ENCODE measurements at regions not wholly inside any gene's neighbourhood (a gene's known extent, or its start where the extent isn't known, plus 50 kb on each side); places are given as distances from the start of the nearest gene placed in this dataset.

DNA sequence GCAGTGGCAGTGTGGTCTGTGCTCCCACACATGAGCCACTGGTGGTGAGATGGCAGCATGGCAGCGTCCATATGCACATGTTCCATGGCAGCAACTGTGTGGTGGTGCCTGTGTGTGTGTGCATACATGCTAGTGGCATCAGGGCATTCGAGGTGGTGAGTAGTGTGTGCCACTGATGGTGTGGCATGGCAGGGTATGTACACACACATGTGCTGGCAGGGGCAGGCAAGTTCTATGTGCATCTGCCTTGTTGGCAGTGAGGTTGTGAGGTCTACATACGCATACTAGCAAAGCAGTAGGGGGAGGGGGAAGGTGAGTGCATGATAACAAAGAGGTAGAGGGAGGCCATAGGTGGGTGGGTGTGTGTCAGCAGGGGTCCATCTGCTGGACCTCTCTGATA, 378.7 kb downstream of the C3orf38 start:
- dilution Hi-C loops (cut with HindIII; ENCODE audit: low sequenced_read_pairs, unreplicated experiment), result no loop called here
- CTCF ChIA-PET, result interaction anchor here (1.1 kb wide), 1 partner anchor 15 kb away, joined by 3 read pairs; no protein-coding TSS in a partner anchor
- in situ Hi-C loops (cut with MboI; ENCODE audit: low sequenced_read_pairs), result no loop called here

More for the DNA sequence above, 378.7 kb downstream of the C3orf38 start:
- Histone ChIP-seq H2AK9ac (replicated peaks; ENCODE audit: low read depth, low read length, poor library complexity) (no peak overlapping the region), H3K4me1 (ENCODE audit: control insufficient read depth, insufficient read depth, low read length) (no peaks in the 10 kb centered on the region), H3K4me3 (ENCODE audit: insufficient read depth, low read depth, low read length) (no peak overlapping the region), H3K27me3 (ENCODE audit: control insufficient read depth, insufficient read depth, low read length) (no peaks in the 10 kb centered on the region), H2BK120ac (ENCODE audit: low read depth, low read length) (no peak overlapping the region), H3K36me3 (ENCODE audit: control insufficient read depth, insufficient read depth, low read length) (no peaks in the 10 kb centered on the region), H3K9me1 (ENCODE audit: insufficient read depth, low read length) (no peaks in the 10 kb centered on the region), H4K5ac (ENCODE audit: low read depth, low read length) (no peak overlapping the region), H3K9me3 (ENCODE audit: control insufficient read depth, insufficient read depth, low read length) (peaks cover 8% of the 10 kb centered on the region), H3K56ac (ENCODE audit: extremely low read depth, insufficient read depth, low read length) (no peak overlapping the region), H4K20me1 (ENCODE audit: insufficient read depth, low read length) (no peaks in the 10 kb centered on the region), H3K79me1 (ENCODE audit: low read depth in 1 of 2, low read length in 2 of 2) (no peaks in the 10 kb centered on the region), H3K23ac (ENCODE audit: low read depth, low read length) (no peak overlapping the region), H2BK20ac (ENCODE audit: low read depth, low read length) (no peak overlapping the region), H4K91ac (ENCODE audit: insufficient read depth, low read depth, low read length) (no peak overlapping the region), H4K8ac (ENCODE audit: low read depth in 2 of 2, low read length in 2 of 2) (no peak overlapping the region), H2AFZ (replicated peaks; ENCODE audit: low read length, poor library complexity) (peak overlapping the region; percentile 51), H2BK5ac (ENCODE audit: low read depth, low read length, poor library complexity, severe bottlenecking) (no peak overlapping the region), H3K9ac (ENCODE audit: low read depth, low read length) (no peak overlapping the region), H3K4ac (ENCODE audit: low read depth, low read length) (no peak overlapping the region), H3K4me2 (ENCODE audit: low read depth, low read length) (no peak overlapping the region), H3K27ac (ENCODE audit: insufficient read depth, low read length) (no peak overlapping the region), H3K18ac (ENCODE audit: low read depth, low read length) (no peak overlapping the region), H2AK5ac (ENCODE audit: low read depth, low read length) (no peak overlapping the region), H2BK15ac (ENCODE audit: low read depth, low read length) (no peak overlapping the region), H3K14ac (replicated peaks; ENCODE audit: low read depth, low read length) (no peak overlapping the region)
- ATAC-seq (ENCODE audit: low read depth) (no peak), DNase-seq (no peak)
- POLR2A ChIA-PET (ENCODE audit: unreplicated experiment), result no interaction called here
- no TSS peak for BruUV-seq (replicated peaks)
- intact Hi-C loops (cut with micrococcal nuclease), result no loop called here
- WGBS, 2 experiments (ENCODE audit: extremely low coverage in 2 of 2, insufficient read length in 1 of 2), result 13% methylated on average over 3 of the region's 3 CpGs; no CpG with 5 or more reads in 1 of the 2 experiments
- TF ChIP-seq NFE2L2 (IDR thresholded peaks at IDR 0.05; ENCODE audit: low read depth, low read length) (no peak), MXI1 (IDR thresholded peaks at IDR 0.05; ENCODE audit: borderline replicate concordance, low read depth, low read length) (no peak), MAZ (IDR thresholded peaks at IDR 0.05; ENCODE audit: borderline replicate concordance, low read depth, low read length) (no peak), RCOR1 (IDR thresholded peaks at IDR 0.05; ENCODE audit: insufficient replicate concordance, low read length) (no peak), POLR2A (IDR thresholded peaks at IDR 0.05; ENCODE audit: low read depth, low read length) (no peak), RAD21 (IDR thresholded peaks at IDR 0.05; ENCODE audit: low read length) (no peak), FOS (IDR thresholded peaks at IDR 0.05; ENCODE audit: low read depth, low read length) (no peak), BHLHE40 (IDR thresholded peaks at IDR 0.05; ENCODE audit: low read depth, low read length) (no peak), SMC3 (IDR thresholded peaks at IDR 0.05; ENCODE audit: low read depth, low read length) (no peak)
- TF ChIP-seq, protein P1, sequence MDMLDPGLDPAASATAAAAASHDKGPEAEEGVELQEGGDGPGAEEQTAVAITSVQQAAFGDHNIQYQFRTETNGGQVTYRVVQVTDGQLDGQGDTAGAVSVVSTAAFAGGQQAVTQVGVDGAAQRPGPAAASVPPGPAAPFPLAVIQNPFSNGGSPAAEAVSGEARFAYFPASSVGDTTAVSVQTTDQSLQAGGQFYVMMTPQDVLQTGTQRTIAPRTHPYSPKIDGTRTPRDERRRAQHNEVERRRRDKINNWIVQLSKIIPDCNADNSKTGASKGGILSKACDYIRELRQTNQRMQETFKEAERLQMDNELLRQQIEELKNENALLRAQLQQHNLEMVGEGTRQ (IDR thresholded peaks at IDR 0.05; ENCODE audit: low read depth, low read length), result no peak
- TF ChIP-seq, protein P2, sequence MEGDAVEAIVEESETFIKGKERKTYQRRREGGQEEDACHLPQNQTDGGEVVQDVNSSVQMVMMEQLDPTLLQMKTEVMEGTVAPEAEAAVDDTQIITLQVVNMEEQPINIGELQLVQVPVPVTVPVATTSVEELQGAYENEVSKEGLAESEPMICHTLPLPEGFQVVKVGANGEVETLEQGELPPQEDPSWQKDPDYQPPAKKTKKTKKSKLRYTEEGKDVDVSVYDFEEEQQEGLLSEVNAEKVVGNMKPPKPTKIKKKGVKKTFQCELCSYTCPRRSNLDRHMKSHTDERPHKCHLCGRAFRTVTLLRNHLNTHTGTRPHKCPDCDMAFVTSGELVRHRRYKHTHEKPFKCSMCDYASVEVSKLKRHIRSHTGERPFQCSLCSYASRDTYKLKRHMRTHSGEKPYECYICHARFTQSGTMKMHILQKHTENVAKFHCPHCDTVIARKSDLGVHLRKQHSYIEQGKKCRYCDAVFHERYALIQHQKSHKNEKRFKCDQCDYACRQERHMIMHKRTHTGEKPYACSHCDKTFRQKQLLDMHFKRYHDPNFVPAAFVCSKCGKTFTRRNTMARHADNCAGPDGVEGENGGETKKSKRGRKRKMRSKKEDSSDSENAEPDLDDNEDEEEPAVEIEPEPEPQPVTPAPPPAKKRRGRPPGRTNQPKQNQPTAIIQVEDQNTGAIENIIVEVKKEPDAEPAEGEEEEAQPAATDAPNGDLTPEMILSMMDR (conservative IDR thresholded peaks at IDR 0.05; ENCODE audit: low read depth, low read length), result no peak
- TF ChIP-seq, protein P3, sequence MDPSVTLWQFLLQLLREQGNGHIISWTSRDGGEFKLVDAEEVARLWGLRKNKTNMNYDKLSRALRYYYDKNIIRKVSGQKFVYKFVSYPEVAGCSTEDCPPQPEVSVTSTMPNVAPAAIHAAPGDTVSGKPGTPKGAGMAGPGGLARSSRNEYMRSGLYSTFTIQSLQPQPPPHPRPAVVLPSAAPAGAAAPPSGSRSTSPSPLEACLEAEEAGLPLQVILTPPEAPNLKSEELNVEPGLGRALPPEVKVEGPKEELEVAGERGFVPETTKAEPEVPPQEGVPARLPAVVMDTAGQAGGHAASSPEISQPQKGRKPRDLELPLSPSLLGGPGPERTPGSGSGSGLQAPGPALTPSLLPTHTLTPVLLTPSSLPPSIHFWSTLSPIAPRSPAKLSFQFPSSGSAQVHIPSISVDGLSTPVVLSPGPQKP (IDR thresholded peaks at IDR 0.05; ENCODE audit: borderline replicate concordance, low read depth, low read length), result no peak

All from IMR-90 (cell line).